ENCODE measurements at regions not wholly inside any gene's neighbourhood (a gene's known extent, or its start where the extent isn't known, plus 50 kb on each side); places are given as distances from the start of the nearest gene placed in this dataset.
A peak's percentile ranks its signal among the peaks of the same experiment; 100 is the strongest.

DNA sequence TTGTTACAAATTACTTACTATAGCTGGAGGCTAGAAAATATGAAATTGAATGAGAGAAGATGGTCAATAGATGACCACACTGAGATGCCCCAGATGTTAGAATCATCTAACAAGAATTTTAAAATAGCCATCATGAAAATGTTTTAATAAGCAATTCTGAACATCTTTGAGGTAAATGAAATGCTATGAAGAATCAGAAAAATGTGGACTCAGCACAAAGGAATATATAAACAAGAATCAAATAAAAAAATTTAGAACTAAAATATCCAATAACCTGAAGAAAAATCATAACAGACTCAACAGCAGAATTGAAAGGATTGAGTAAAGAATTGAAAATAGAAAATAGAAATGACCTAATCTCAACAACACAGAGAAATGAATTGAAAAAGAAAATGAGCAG lies 248.5 kb downstream of the PRDM9 start:
- Histone ChIP-seq H4K8ac (ENCODE audit: low read depth in 2 of 2, low read length in 2 of 2) (no peak overlapping the region), H2AK5ac (ENCODE audit: low read depth, low read length) (no peak overlapping the region), H4K91ac (ENCODE audit: insufficient read depth, low read depth, low read length) (no peak overlapping the region), H3K27ac (ENCODE audit: insufficient read depth, low read length) (no peak overlapping the region), H3K4me2 (ENCODE audit: low read depth, low read length) (no peak overlapping the region), H3K18ac (ENCODE audit: low read depth, low read length) (no peak overlapping the region), H2BK15ac (ENCODE audit: low read depth, low read length) (no peak overlapping the region), H4K20me1 (ENCODE audit: insufficient read depth, low read length) (no peaks in the 10 kb centered on the region), H3K9ac (ENCODE audit: low read depth, low read length) (no peak overlapping the region), H3K79me1 (ENCODE audit: low read depth in 1 of 2, low read length in 2 of 2) (no peaks in the 10 kb centered on the region), H2BK5ac (ENCODE audit: low read depth, low read length, poor library complexity, severe bottlenecking) (no peak overlapping the region), H3K9me1 (ENCODE audit: insufficient read depth, low read length) (no peaks in the 10 kb centered on the region), H3K4ac (ENCODE audit: low read depth, low read length) (no peak overlapping the region), H2AFZ (replicated peaks; ENCODE audit: low read length, poor library complexity) (no peak overlapping the region), H3K4me3 (ENCODE audit: insufficient read depth, low read depth, low read length) (no peak overlapping the region), H2AK9ac (replicated peaks; ENCODE audit: low read depth, low read length, poor library complexity) (no peak overlapping the region), H2BK120ac (ENCODE audit: low read depth, low read length) (no peak overlapping the region), H3K56ac (ENCODE audit: extremely low read depth, insufficient read depth, low read length) (no peak overlapping the region), H3K4me1 (ENCODE audit: control insufficient read depth, insufficient read depth, low read length) (no peaks in the 10 kb centered on the region), H3K23ac (ENCODE audit: low read depth, low read length) (no peak overlapping the region), H3K36me3 (ENCODE audit: control insufficient read depth, insufficient read depth, low read length) (no peaks in the 10 kb centered on the region), H3K27me3 (ENCODE audit: control insufficient read depth, insufficient read depth, low read length) (no peaks in the 10 kb centered on the region), H4K5ac (ENCODE audit: low read depth, low read length) (no peak overlapping the region), H3K9me3 (ENCODE audit: control insufficient read depth, insufficient read depth, low read length) (no peaks in the 10 kb centered on the region), H2BK20ac (ENCODE audit: low read depth, low read length) (no peak overlapping the region), H3K14ac (replicated peaks; ENCODE audit: low read depth, low read length) (no peak overlapping the region)
- ATAC-seq (ENCODE audit: low read depth) (no peak), DNase-seq (no peak)
- ChIA-PET CTCF (no interaction called here), POLR2A (ENCODE audit: unreplicated experiment) (no interaction called here)
- in situ Hi-C loops (cut with MboI; ENCODE audit: low sequenced_read_pairs) = no loop called here
- no TSS peak for BruUV-seq (replicated peaks)
- TF ChIP-seq NFE2L2 (IDR thresholded peaks at IDR 0.05; ENCODE audit: low read depth, low read length) (no peak), MAFK (IDR thresholded peaks at IDR 0.05; ENCODE audit: low read depth, low read length) (peak; percentile 39), CTCF (conservative IDR thresholded peaks at IDR 0.05; ENCODE audit: low read depth, low read length) (no peak), RCOR1 (IDR thresholded peaks at IDR 0.05; ENCODE audit: insufficient replicate concordance, low read length) (no peak), CEBPB (IDR thresholded peaks at IDR 0.05; ENCODE audit: low read depth, low read length) (no peak)
- intact Hi-C loops (cut with micrococcal nuclease) = no loop called here
- dilution Hi-C loops (cut with HindIII; ENCODE audit: low sequenced_read_pairs, unreplicated experiment) = no loop called here

Measured in IMR-90 (cell line).